ENCODE measurements at regions not wholly inside any gene's neighbourhood (a gene's known extent, or its start where the extent isn't known, plus 50 kb on each side); places are given as distances from the start of the nearest gene placed in this dataset.

DNA sequence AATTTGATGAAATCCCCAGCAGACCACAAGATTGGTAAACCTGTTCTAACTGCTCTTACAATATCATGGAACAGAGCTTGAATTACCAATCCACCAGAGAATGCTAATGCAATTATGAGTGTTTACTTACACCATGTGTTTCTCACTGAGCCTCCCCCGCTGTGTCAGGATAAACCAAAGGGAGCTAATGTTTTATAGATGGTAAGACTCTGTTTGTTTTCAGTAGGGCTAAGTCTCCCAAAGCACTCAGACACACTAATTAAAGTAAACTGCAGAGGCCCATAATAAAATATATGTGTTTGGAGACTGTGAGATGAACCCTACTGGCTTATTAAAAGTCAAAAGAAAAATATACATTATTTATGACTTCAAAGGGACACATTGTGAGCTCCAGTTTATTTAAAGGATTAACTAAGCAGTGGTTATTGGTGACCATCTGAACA is 261.7 kb upstream of the FAM241A start:
- TF ChIP-seq, protein P1, sequence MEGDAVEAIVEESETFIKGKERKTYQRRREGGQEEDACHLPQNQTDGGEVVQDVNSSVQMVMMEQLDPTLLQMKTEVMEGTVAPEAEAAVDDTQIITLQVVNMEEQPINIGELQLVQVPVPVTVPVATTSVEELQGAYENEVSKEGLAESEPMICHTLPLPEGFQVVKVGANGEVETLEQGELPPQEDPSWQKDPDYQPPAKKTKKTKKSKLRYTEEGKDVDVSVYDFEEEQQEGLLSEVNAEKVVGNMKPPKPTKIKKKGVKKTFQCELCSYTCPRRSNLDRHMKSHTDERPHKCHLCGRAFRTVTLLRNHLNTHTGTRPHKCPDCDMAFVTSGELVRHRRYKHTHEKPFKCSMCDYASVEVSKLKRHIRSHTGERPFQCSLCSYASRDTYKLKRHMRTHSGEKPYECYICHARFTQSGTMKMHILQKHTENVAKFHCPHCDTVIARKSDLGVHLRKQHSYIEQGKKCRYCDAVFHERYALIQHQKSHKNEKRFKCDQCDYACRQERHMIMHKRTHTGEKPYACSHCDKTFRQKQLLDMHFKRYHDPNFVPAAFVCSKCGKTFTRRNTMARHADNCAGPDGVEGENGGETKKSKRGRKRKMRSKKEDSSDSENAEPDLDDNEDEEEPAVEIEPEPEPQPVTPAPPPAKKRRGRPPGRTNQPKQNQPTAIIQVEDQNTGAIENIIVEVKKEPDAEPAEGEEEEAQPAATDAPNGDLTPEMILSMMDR (IDR thresholded peaks at IDR 0.05): no peak
- TF ChIP-seq TCF7L2 (IDR thresholded peaks at IDR 0.05; ENCODE audit: low read depth, low read length) (no peak), POLR2AphosphoS5 (IDR thresholded peaks at IDR 0.05; ENCODE audit: low read depth, low read length) (no peak), SIN3A (IDR thresholded peaks at IDR 0.05; ENCODE audit: borderline replicate concordance, insufficient read depth, low read depth, low read length) (no peak)
